Fibroblast of lung (primary cell): ENCODE measurements at regions not wholly inside any gene's neighbourhood (a gene's known extent, or its start where the extent isn't known, plus 50 kb on each side); places are given as distances from the start of the nearest gene placed in this dataset.

ENCODE experiments used
- DNase-seq, 2 donors: peaks; one replicate each; pipeline versions ENCODE4 v3.0.0 to v3.0.0-alpha.2; 2010; ENCODE audit warnings: low read depth in 2 of 2
- H2AFZ ChIP-seq: 2 replicates; pipeline ENCODE4 v1.5.1; 2012; ENCODE audit warnings: low read length, control low read depth, inconsistent platforms
- H3K27ac ChIP-seq: 2 replicates; pipeline ENCODE4 v1.5.1; 2011; ENCODE audit warnings: low read length, control low read depth; ENCODE audit not compliant: insufficient read depth
- H3K27me3 ChIP-seq: 2 replicates; pipeline ENCODE4 v1.5.1; 2011; ENCODE audit warnings: mild to moderate bottlenecking, low read length; ENCODE audit not compliant: control insufficient read depth, insufficient read depth
- H3K36me3 ChIP-seq: 2 replicates; pipeline ENCODE4 v1.5.1; 2011; ENCODE audit warnings: low read length; ENCODE audit not compliant: control insufficient read depth, insufficient read depth
- H3K4me1 ChIP-seq: 2 replicates; pipeline ENCODE4 v1.5.1; 2011; ENCODE audit warnings: low read length; ENCODE audit not compliant: control insufficient read depth, insufficient read depth; ENCODE audit errors: extremely low read depth
- H3K4me2 ChIP-seq: 2 replicates; pipeline ENCODE4 v1.5.1; 2011; ENCODE audit warnings: low read length, control low read depth; ENCODE audit not compliant: insufficient read depth; ENCODE audit errors: extremely low read depth
- H3K4me3 ChIP-seq, 4 experiments: fragments of 200-600 bp in 1 of 4; sonication (generic) in 1 of 4; replicated peaks in 1 of 4; 2 replicates each; pipeline ENCODE4 v1.5.1; 2011 to 2016; ENCODE audit warnings: low read length in 4 of 4, low read depth in 3 of 4, mild to moderate bottlenecking in 3 of 4, control low read depth in 2 of 4, inconsistent platforms in 1 of 4, mixed read lengths in 1 of 4; ENCODE audit not compliant: insufficient read depth in 1 of 4; ENCODE audit errors: control extremely low read depth in 1 of 4
- H3K79me2 ChIP-seq: 2 replicates; pipeline ENCODE4 v1.5.1; 2012; ENCODE audit warnings: mild to moderate bottlenecking, low read length, inconsistent platforms; ENCODE audit not compliant: control insufficient read depth, insufficient read depth
- H3K9ac ChIP-seq: 2 replicates; pipeline ENCODE4 v1.5.1; 2011; ENCODE audit warnings: mild to moderate bottlenecking, low read length, control low read depth; ENCODE audit not compliant: insufficient read depth
- H3K9me3 ChIP-seq: 2 replicates; pipeline ENCODE4 v1.5.1; 2012; ENCODE audit warnings: low read depth, low read length; ENCODE audit not compliant: control insufficient read depth, insufficient read depth
- H4K20me1 ChIP-seq: 2 replicates; pipeline ENCODE4 v1.5.1; 2011; ENCODE audit warnings: low read length; ENCODE audit not compliant: control insufficient read depth, insufficient read depth; ENCODE audit errors: extremely low read depth
- EZH2 ChIP-seq: IDR thresholded peaks from 2 replicates; pipeline ENCODE4 v1.5.1; 2012; ENCODE audit warnings: low read length, control low read depth, mild to moderate bottlenecking; ENCODE audit errors: missing control alignments
- TF ChIP-seq, protein P1 (sequence below), 2 donors: IDR thresholded peaks in 1 of 2; conservative IDR thresholded peaks in 1 of 2; 1 replicate in 1 of 2; 2 replicates in 1 of 2; pipeline ENCODE4 v1.5.1; 2011 to 2012; ENCODE audit warnings: low read length in 2 of 2, control low read depth in 1 of 2, inconsistent platforms in 1 of 2, low read depth in 1 of 2, mild to moderate bottlenecking in 1 of 2

DNA sequence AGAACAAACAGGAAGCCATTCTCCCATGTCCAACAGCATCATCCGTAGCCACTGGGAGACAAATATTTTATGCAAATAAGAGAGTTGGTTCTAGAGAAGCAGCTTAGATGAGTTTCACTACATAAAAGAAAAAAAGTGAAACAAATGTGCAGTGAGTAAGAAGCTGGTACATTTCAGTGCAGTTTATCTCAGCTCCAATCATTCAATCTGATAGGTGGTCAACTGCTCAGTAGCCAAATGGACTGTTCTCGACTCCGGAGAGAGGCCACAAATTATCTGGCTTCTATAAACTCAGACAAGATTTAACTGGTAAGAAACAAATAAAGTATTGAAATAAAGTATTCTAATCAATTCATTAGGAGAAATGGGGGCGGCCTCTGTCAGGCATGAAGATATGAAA lies 68.3 kb downstream of the MAF start:
- Histone ChIP-seq H3K4me1 (no peaks in the 10 kb centered on the region), H3K36me3 (no peaks in the 10 kb centered on the region), H3K27ac (no peak overlapping the region), H3K27me3 (no peaks in the 10 kb centered on the region), H3K4me2 (no peak overlapping the region), H3K4me3 (no peak overlapping the region), H3K79me2 (no peaks in the 10 kb centered on the region), H4K20me1 (no peaks in the 10 kb centered on the region), H2AFZ (no peak overlapping the region), H3K9me3 (no peaks in the 10 kb centered on the region), H3K9ac (no peak overlapping the region)
- TF ChIP-seq, protein P1, sequence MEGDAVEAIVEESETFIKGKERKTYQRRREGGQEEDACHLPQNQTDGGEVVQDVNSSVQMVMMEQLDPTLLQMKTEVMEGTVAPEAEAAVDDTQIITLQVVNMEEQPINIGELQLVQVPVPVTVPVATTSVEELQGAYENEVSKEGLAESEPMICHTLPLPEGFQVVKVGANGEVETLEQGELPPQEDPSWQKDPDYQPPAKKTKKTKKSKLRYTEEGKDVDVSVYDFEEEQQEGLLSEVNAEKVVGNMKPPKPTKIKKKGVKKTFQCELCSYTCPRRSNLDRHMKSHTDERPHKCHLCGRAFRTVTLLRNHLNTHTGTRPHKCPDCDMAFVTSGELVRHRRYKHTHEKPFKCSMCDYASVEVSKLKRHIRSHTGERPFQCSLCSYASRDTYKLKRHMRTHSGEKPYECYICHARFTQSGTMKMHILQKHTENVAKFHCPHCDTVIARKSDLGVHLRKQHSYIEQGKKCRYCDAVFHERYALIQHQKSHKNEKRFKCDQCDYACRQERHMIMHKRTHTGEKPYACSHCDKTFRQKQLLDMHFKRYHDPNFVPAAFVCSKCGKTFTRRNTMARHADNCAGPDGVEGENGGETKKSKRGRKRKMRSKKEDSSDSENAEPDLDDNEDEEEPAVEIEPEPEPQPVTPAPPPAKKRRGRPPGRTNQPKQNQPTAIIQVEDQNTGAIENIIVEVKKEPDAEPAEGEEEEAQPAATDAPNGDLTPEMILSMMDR (conservative IDR thresholded peaks at IDR 0.05 in 1 of 2, IDR thresholded peaks at IDR 0.05 in 1 of 2; ENCODE audit: low read depth in 1 of 2, low read length in 2 of 2): no peak
- no peak for TF ChIP-seq EZH2
- DNase-seq: no peak

DNA sequence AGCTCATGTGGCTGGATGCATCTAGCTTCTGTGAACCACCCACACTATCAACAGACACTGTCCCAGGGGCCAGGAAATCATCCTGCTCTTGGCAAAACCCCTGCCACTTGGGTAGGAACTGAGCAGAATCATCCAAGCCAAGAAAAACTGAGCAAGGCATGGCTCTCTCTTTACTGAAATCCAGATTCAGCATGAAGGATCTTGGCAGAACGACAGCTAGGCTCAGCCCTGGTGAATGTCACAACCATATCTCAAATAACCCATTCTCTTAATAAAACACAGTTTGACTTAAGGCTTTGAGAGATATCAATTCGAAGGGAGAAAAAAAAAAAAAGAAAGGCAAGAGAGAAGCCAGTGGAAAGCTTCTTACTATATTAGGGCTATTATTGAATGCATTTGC lies 72.2 kb downstream of the MAF start:
- H3K9me3 ChIP-seq: no peaks in the 10 kb centered on the region
- no peaks in the 10 kb centered on the region for H3K36me3 ChIP-seq
- no peak for DNase-seq
- no peak overlapping the region for H3K9ac ChIP-seq
- no peak for TF ChIP-seq EZH2
- TF ChIP-seq, protein P1 (conservative IDR thresholded peaks at IDR 0.05 in 1 of 2, IDR thresholded peaks at IDR 0.05 in 1 of 2; ENCODE audit: low read depth in 1 of 2, low read length in 2 of 2): no peak
- no peaks in the 10 kb centered on the region for H3K4me1 ChIP-seq
- no peak overlapping the region for H2AFZ ChIP-seq
- H3K4me3 ChIP-seq: no peak overlapping the region
- H4K20me1 ChIP-seq: no peaks in the 10 kb centered on the region
- H3K4me2 ChIP-seq: no peak overlapping the region
- no peaks in the 10 kb centered on the region for H3K27me3 ChIP-seq
- no peaks in the 10 kb centered on the region for H3K79me2 ChIP-seq
- no peak overlapping the region for H3K27ac ChIP-seq

DNA sequence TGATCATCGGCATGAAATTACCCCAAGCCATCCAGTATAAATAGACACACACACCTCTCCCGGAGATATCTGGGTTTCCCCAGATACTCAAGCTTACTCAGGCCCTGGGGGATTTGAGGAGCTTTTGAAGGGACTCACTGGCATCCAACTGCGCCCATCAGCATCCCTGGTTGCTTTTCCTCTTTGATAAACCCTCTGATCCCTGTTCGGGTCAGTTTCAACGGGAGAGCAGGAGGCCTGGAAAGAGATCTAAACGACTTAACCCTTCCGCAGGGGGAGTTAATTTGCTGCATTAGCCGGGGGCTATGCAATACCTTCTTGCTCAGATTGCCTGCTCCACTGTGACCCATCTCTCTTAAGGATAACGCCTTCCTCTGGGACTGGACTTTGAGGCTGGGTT lies 76.6 kb downstream of the MAF start:
- DNase-seq: no peak
- Histone ChIP-seq H3K9me3 (no peaks in the 10 kb centered on the region), H3K36me3 (no peaks in the 10 kb centered on the region), H3K9ac (no peak overlapping the region), H3K4me1 (no peaks in the 10 kb centered on the region), H2AFZ (no peak overlapping the region), H3K79me2 (no peaks in the 10 kb centered on the region), H4K20me1 (no peaks in the 10 kb centered on the region), H3K4me2 (no peak overlapping the region), H3K27me3 (no peaks in the 10 kb centered on the region), H3K4me3 (no peak overlapping the region), H3K27ac (no peak overlapping the region)
- TF ChIP-seq, protein P1 (conservative IDR thresholded peaks at IDR 0.05 in 1 of 2, IDR thresholded peaks at IDR 0.05 in 1 of 2; ENCODE audit: low read depth in 1 of 2, low read length in 2 of 2): no peak
